ENCODE measurements at regions not wholly inside any gene's neighbourhood (a gene's known extent, or its start where the extent isn't known, plus 50 kb on each side); places are given as distances from the start of the nearest gene placed in this dataset.

DNA sequence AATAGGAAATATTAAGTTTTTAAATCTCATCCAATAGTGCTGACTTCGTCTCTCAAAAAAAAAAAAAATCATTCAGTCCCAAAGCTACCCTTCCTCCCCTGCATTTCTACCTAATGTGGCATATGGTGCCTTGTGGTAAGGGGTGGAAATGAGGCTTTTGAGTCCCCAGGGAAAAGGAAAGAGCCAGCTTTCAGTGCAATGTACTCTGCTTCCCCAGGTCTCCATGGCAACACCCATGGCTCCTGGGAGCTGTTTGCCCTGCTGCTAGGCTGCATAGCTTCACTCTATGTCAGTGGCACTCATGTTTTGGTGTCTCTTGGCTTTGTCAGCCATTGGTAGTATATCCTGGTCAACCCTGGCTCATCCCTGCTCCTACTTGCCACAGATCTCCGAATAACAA, 175.9 kb downstream of the SLC39A8 start:
- H3K4me2 ChIP-seq (ENCODE audit: insufficient read depth, low read length): no peak overlapping the region
- no peak overlapping the region for H2AFZ ChIP-seq (ENCODE audit: low read depth, low read length)
- POLR2A ChIA-PET: no interaction called here
- H3K4me1 ChIP-seq (ENCODE audit: control insufficient read depth, extremely low read depth, insufficient read depth, low read length): peaks cover under 1% of the 10 kb centered on the region
- no peak overlapping the region for H3K9ac ChIP-seq (replicated peaks; ENCODE audit: extremely low read depth, insufficient read depth, low read length)
- FAIRE-seq: no peak
- H3K27me3 ChIP-seq (ENCODE audit: control insufficient read depth in 2 of 2, insufficient read depth in 2 of 2, low read length in 2 of 2): no peaks in the 10 kb centered on the region
- H4K20me1 ChIP-seq (replicated peaks; ENCODE audit: control insufficient read depth, extremely low read depth, insufficient read depth, low read length): no peaks in the 10 kb centered on the region
- dilution Hi-C loops (cut with MboI; ENCODE audit: extremely low pct_ligation_motif_present, low sequenced_read_pairs) (no loop called here), intact Hi-C loops (cut with micrococcal nuclease) (no loop called here)
- CTCF ChIA-PET: interaction anchor here (0.7 to 1.0 kb wide), 2 partner anchors 9 to 11 kb away, joined by 3 read pairs; no protein-coding TSS in a partner anchor
- no peaks in the 10 kb centered on the region for H3K9me3 ChIP-seq (replicated peaks; ENCODE audit: control insufficient read depth, insufficient read depth, low read length)
- no TSS peak for BruUV-seq (replicated peaks)
- H3K9me1 ChIP-seq (replicated peaks; ENCODE audit: control insufficient read depth, extremely low read depth, insufficient read depth, low read length): no peaks in the 10 kb centered on the region
- no peak for TF ChIP-seq GATA2 (IDR thresholded peaks at IDR 0.05; ENCODE audit: insufficient read depth, insufficient read length, low read depth, low read length)
- TF ChIP-seq POLR2A (IDR thresholded peaks at IDR 0.05; ENCODE audit: low read depth, low read length): no peak
- no peak for TF ChIP-seq FOS (IDR thresholded peaks at IDR 0.05; ENCODE audit: borderline replicate concordance, insufficient read depth, low read length)
- no peak for TF ChIP-seq JUN (IDR thresholded peaks at IDR 0.05; ENCODE audit: borderline replicate concordance, insufficient read depth, insufficient read length, low read depth)
- no peak for TF ChIP-seq POLR2AphosphoS5 (IDR thresholded peaks at IDR 0.05; ENCODE audit: insufficient read depth, low read depth, low read length)
- TF ChIP-seq CTCF (IDR thresholded peaks at IDR 0.05; ENCODE audit: extremely low read depth in 1 of 2, insufficient read depth in 1 of 2, low read depth in 1 of 2, low read length in 2 of 2): no peak
- no peak for TF ChIP-seq EZH2 (IDR thresholded peaks at IDR 0.05; ENCODE audit: borderline replicate concordance, low read depth, low read length, severe bottlenecking)
- TF ChIP-seq, protein P1, sequence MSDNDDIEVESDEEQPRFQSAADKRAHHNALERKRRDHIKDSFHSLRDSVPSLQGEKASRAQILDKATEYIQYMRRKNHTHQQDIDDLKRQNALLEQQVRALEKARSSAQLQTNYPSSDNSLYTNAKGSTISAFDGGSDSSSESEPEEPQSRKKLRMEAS (IDR thresholded peaks at IDR 0.05; ENCODE audit: insufficient read depth, insufficient read length): no peak
- TF ChIP-seq MYC (IDR thresholded peaks at IDR 0.05; ENCODE audit: low read depth, low read length): no peak
- no peak overlapping the region for H3K4me3 ChIP-seq (replicated peaks in 1 of 3; ENCODE audit: insufficient read depth in 1 of 3, low read depth in 1 of 3, low read length in 3 of 3)
- no peaks in the 10 kb centered on the region for H3K79me2 ChIP-seq (ENCODE audit: control insufficient read depth, insufficient read depth, low read length)
- DNase-seq (ENCODE audit: low read depth, low spot score): no peak
- no peaks in the 10 kb centered on the region for H3K36me3 ChIP-seq (ENCODE audit: control insufficient read depth in 2 of 2, extremely low read depth in 1 of 2, insufficient read depth in 2 of 2, low read length in 2 of 2)
- H3K27ac ChIP-seq (ENCODE audit: insufficient read depth, low read depth, low read length): no peak overlapping the region
